ENCODE measurements at regions not wholly inside any gene's neighbourhood (a gene's known extent, or its start where the extent isn't known, plus 50 kb on each side); places are given as distances from the start of the nearest gene placed in this dataset.

- no peaks in the 10 kb centered on the region for H3K27me3 ChIP-seq (ENCODE audit: control insufficient read depth in 5 of 5, insufficient read depth in 4 of 5, low read length in 5 of 5)
- no peak overlapping the region for H3K9ac ChIP-seq (ENCODE audit: low read length in 5 of 5)
- H3K27ac ChIP-seq (ENCODE audit: low read depth, low read length) = no peak overlapping the region
- no peak overlapping the region for H3K4me3 ChIP-seq (ENCODE audit: low read depth in 1 of 5, low read length in 5 of 5)
- no peaks in the 10 kb centered on the region for H3K4me1 ChIP-seq (ENCODE audit: control insufficient read depth in 5 of 5, insufficient read depth in 5 of 5, low read length in 5 of 5)
- H3K36me3 ChIP-seq (ENCODE audit: control insufficient read depth in 5 of 5, insufficient read depth in 5 of 5, low read length in 5 of 5) = no peaks in the 10 kb centered on the region
- H3K9me3 ChIP-seq (ENCODE audit: control insufficient read depth in 5 of 5, low read length in 5 of 5) = no peaks in the 10 kb centered on the region
Observed at GRCh38 chr12:5248999-5249526, 182.8 kb upstream of the NTF3 start.

GRCh38 chr12:5251092-5251491 lies 180.8 kb upstream of the NTF3 start:
- Histone ChIP-seq H3K4me3 (ENCODE audit: low read depth in 1 of 5, low read length in 5 of 5) (no peak overlapping the region), H3K27ac (ENCODE audit: low read depth, low read length) (no peak overlapping the region), H3K36me3 (ENCODE audit: control insufficient read depth in 5 of 5, insufficient read depth in 5 of 5, low read length in 5 of 5) (no peaks in the 10 kb centered on the region), H3K9me3 (ENCODE audit: control insufficient read depth in 5 of 5, low read length in 5 of 5) (no peaks in the 10 kb centered on the region), H3K4me1 (ENCODE audit: control insufficient read depth in 5 of 5, insufficient read depth in 5 of 5, low read length in 5 of 5) (peaks cover 0 to 5% (median 0%) of the 10 kb centered on the region in 5 donors), H3K9ac (ENCODE audit: low read length in 5 of 5) (no peak overlapping the region), H3K27me3 (ENCODE audit: control insufficient read depth in 5 of 5, insufficient read depth in 4 of 5, low read length in 5 of 5) (no peaks in the 10 kb centered on the region)

- no peaks in the 10 kb centered on the region for H3K9me3 ChIP-seq (ENCODE audit: control insufficient read depth in 5 of 5, low read length in 5 of 5)
- no peaks in the 10 kb centered on the region for H3K36me3 ChIP-seq (ENCODE audit: control insufficient read depth in 5 of 5, insufficient read depth in 5 of 5, low read length in 5 of 5)
- H3K27me3 ChIP-seq (ENCODE audit: control insufficient read depth in 5 of 5, insufficient read depth in 4 of 5, low read length in 5 of 5) = no peaks in the 10 kb centered on the region
- no peak overlapping the region for H3K27ac ChIP-seq (ENCODE audit: low read depth, low read length)
- H3K4me1 ChIP-seq (ENCODE audit: control insufficient read depth in 5 of 5, insufficient read depth in 5 of 5, low read length in 5 of 5) = peaks cover 0 to 5% (median 0%) of the 10 kb centered on the region in 5 donors
- H3K9ac ChIP-seq (ENCODE audit: low read length in 5 of 5) = no peak overlapping the region
- H3K4me3 ChIP-seq (ENCODE audit: low read depth in 1 of 5, low read length in 5 of 5) = no peak overlapping the region
Observed at GRCh38 chr12:5251786-5252185, 180.1 kb upstream of the NTF3 start.

GRCh38 chr12:5254703-5255102 lies 177.2 kb upstream of the NTF3 start:
- Histone ChIP-seq H3K4me1 (ENCODE audit: control insufficient read depth in 5 of 5, insufficient read depth in 5 of 5, low read length in 5 of 5) (peaks cover 0 to 8% (median 0%) of the 10 kb centered on the region in 5 donors), H3K36me3 (ENCODE audit: control insufficient read depth in 5 of 5, insufficient read depth in 5 of 5, low read length in 5 of 5) (no peaks in the 10 kb centered on the region), H3K9me3 (ENCODE audit: control insufficient read depth in 5 of 5, low read length in 5 of 5) (no peaks in the 10 kb centered on the region), H3K27me3 (ENCODE audit: control insufficient read depth in 5 of 5, insufficient read depth in 4 of 5, low read length in 5 of 5) (peaks cover 0 to 5% (median 0%) of the 10 kb centered on the region in 5 donors), H3K4me3 (ENCODE audit: low read depth in 1 of 5, low read length in 5 of 5) (no peak overlapping the region), H3K9ac (ENCODE audit: low read length in 5 of 5) (no peak overlapping the region), H3K27ac (ENCODE audit: low read depth, low read length) (no peak overlapping the region)

- Histone ChIP-seq H3K4me3 (ENCODE audit: low read depth in 1 of 5, low read length in 5 of 5) (no peak overlapping the region), H3K9ac (ENCODE audit: low read length in 5 of 5) (no peak overlapping the region), H3K27ac (ENCODE audit: low read depth, low read length) (no peak overlapping the region), H3K4me1 (ENCODE audit: control insufficient read depth in 5 of 5, insufficient read depth in 5 of 5, low read length in 5 of 5) (peaks cover 0 to 13% (median 8%) of the 10 kb centered on the region in 5 donors), H3K36me3 (ENCODE audit: control insufficient read depth in 5 of 5, insufficient read depth in 5 of 5, low read length in 5 of 5) (no peaks in the 10 kb centered on the region), H3K9me3 (ENCODE audit: control insufficient read depth in 5 of 5, low read length in 5 of 5) (no peaks in the 10 kb centered on the region), H3K27me3 (ENCODE audit: control insufficient read depth in 5 of 5, insufficient read depth in 4 of 5, low read length in 5 of 5) (peaks cover 0 to 5% (median 0%) of the 10 kb centered on the region in 5 donors)
Observed at GRCh38 chr12:5257763-5258495, 174.0 kb upstream of the NTF3 start.

- Histone ChIP-seq H3K36me3 (ENCODE audit: control insufficient read depth in 5 of 5, insufficient read depth in 5 of 5, low read length in 5 of 5) (no peaks in the 10 kb centered on the region), H3K4me1 (ENCODE audit: control insufficient read depth in 5 of 5, insufficient read depth in 5 of 5, low read length in 5 of 5) (peaks cover 0 to 14% (median 8%) of the 10 kb centered on the region in 5 donors), H3K27ac (ENCODE audit: low read depth, low read length) (no peak overlapping the region), H3K9ac (ENCODE audit: low read length in 5 of 5) (no peak overlapping the region), H3K9me3 (ENCODE audit: control insufficient read depth in 5 of 5, low read length in 5 of 5) (no peaks in the 10 kb centered on the region), H3K4me3 (ENCODE audit: low read depth in 1 of 5, low read length in 5 of 5) (no peak overlapping the region), H3K27me3 (ENCODE audit: control insufficient read depth in 5 of 5, insufficient read depth in 4 of 5, low read length in 5 of 5) (peaks cover 0 to 5% (median 0%) of the 10 kb centered on the region in 5 donors)
Observed at GRCh38 chr12:5258498-5258897, 173.4 kb upstream of the NTF3 start.

GRCh38 chr12:5258926-5259325 lies 173.0 kb upstream of the NTF3 start:
- no peak overlapping the region for H3K4me3 ChIP-seq (ENCODE audit: low read depth in 1 of 5, low read length in 5 of 5)
- H3K27ac ChIP-seq (ENCODE audit: low read depth, low read length) = no peak overlapping the region
- peaks cover 0 to 5% (median 0%) of the 10 kb centered on the region in 5 donors for H3K27me3 ChIP-seq (ENCODE audit: control insufficient read depth in 5 of 5, insufficient read depth in 4 of 5, low read length in 5 of 5)
- H3K4me1 ChIP-seq (ENCODE audit: control insufficient read depth in 5 of 5, insufficient read depth in 5 of 5, low read length in 5 of 5) = peaks cover 0 to 14% (median 8%) of the 10 kb centered on the region in 5 donors
- H3K36me3 ChIP-seq (ENCODE audit: control insufficient read depth in 5 of 5, insufficient read depth in 5 of 5, low read length in 5 of 5) = no peaks in the 10 kb centered on the region
- no peaks in the 10 kb centered on the region for H3K9me3 ChIP-seq (ENCODE audit: control insufficient read depth in 5 of 5, low read length in 5 of 5)
- no peak overlapping the region for H3K9ac ChIP-seq (ENCODE audit: low read length in 5 of 5)

- H3K4me1 ChIP-seq (ENCODE audit: control insufficient read depth in 5 of 5, insufficient read depth in 5 of 5, low read length in 5 of 5) = peaks cover 0 to 14% (median 8%) of the 10 kb centered on the region in 5 donors
- H3K27ac ChIP-seq (ENCODE audit: low read depth, low read length) = no peak overlapping the region
- H3K9ac ChIP-seq (ENCODE audit: low read length in 5 of 5) = no peak overlapping the region
- no peak overlapping the region for H3K4me3 ChIP-seq (ENCODE audit: low read depth in 1 of 5, low read length in 5 of 5)
- H3K9me3 ChIP-seq (ENCODE audit: control insufficient read depth in 5 of 5, low read length in 5 of 5) = no peaks in the 10 kb centered on the region
- peaks cover 0 to 5% (median 0%) of the 10 kb centered on the region in 5 donors for H3K27me3 ChIP-seq (ENCODE audit: control insufficient read depth in 5 of 5, insufficient read depth in 4 of 5, low read length in 5 of 5)
- H3K36me3 ChIP-seq (ENCODE audit: control insufficient read depth in 5 of 5, insufficient read depth in 5 of 5, low read length in 5 of 5) = no peaks in the 10 kb centered on the region
Observed at GRCh38 chr12:5259523-5259922, 172.4 kb upstream of the NTF3 start.

GRCh38 chr12:5260086-5260485 lies 171.8 kb upstream of the NTF3 start:
- no peaks in the 10 kb centered on the region for H3K9me3 ChIP-seq (ENCODE audit: control insufficient read depth in 5 of 5, low read length in 5 of 5)

GRCh38 chr12:5260591-5261086 lies 171.3 kb upstream of the NTF3 start:
- H3K27me3 ChIP-seq (ENCODE audit: control insufficient read depth in 5 of 5, insufficient read depth in 4 of 5, low read length in 5 of 5) = peaks cover 0 to 5% (median 0%) of the 10 kb centered on the region in 5 donors
- no peak overlapping the region for H3K27ac ChIP-seq (ENCODE audit: low read depth, low read length)
- peaks cover 0 to 10% (median 6%) of the 10 kb centered on the region in 5 donors for H3K4me1 ChIP-seq (ENCODE audit: control insufficient read depth in 5 of 5, insufficient read depth in 5 of 5, low read length in 5 of 5)
- H3K4me3 ChIP-seq (ENCODE audit: low read depth in 1 of 5, low read length in 5 of 5) = no peak overlapping the region
- H3K9ac ChIP-seq (ENCODE audit: low read length in 5 of 5) = no peak overlapping the region
- H3K9me3 ChIP-seq (ENCODE audit: control insufficient read depth in 5 of 5, low read length in 5 of 5) = no peaks in the 10 kb centered on the region
- no peaks in the 10 kb centered on the region for H3K36me3 ChIP-seq (ENCODE audit: control insufficient read depth in 5 of 5, insufficient read depth in 5 of 5, low read length in 5 of 5)

More at GRCh38 chr12:5260086-5260485, 171.8 kb upstream of the NTF3 start:
- Histone ChIP-seq H3K27me3 (ENCODE audit: control insufficient read depth in 5 of 5, insufficient read depth in 4 of 5, low read length in 5 of 5) (peaks cover 0 to 5% (median 0%) of the 10 kb centered on the region in 5 donors), H3K9ac (ENCODE audit: low read length in 5 of 5) (no peak overlapping the region), H3K27ac (ENCODE audit: low read depth, low read length) (no peak overlapping the region), H3K4me1 (ENCODE audit: control insufficient read depth in 5 of 5, insufficient read depth in 5 of 5, low read length in 5 of 5) (peaks cover 0 to 10% (median 7%) of the 10 kb centered on the region in 5 donors), H3K36me3 (ENCODE audit: control insufficient read depth in 5 of 5, insufficient read depth in 5 of 5, low read length in 5 of 5) (no peaks in the 10 kb centered on the region), H3K4me3 (ENCODE audit: low read depth in 1 of 5, low read length in 5 of 5) (no peak overlapping the region)

All from subcutaneous abdominal adipose tissue (tissue), 5 donors.